NCI-H2029 treated with DMSO at 0.1 percent for 48 hours (cell line): ENCODE measurements at regions not wholly inside any gene's neighbourhood (a gene's known extent, or its start where the extent isn't known, plus 50 kb on each side); places are given as distances from the start of the nearest gene placed in this dataset.
"Not testable (repeated sequence)": the region's sequence is repeated elsewhere in the genome, so short reads cannot be mapped to it uniquely, and the experiment has no call there.

ENCODE experiments used
- DNase-seq: peaks from one replicate; lab custom pipeline; 2025; lab: John Stamatoyannopoulos, UW

DNA sequence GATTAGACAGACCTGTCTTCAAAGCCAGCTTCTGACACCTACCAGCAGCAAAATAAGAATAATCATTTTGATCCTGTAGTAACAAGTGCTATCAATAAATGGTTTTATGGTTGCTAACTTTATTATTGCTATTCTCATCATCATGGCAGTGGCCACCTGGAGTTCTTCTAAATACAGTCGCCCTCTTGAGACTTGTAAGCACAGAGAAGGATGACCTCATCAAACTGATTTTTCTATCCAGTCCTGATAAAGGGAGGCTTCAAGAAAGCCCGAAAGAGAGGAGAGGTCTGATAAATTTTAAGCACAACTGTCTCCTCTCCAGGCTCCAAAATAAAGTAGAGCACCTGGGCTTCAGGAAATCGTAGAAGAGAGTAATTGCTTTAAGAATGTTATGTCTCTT, 286.4 kb downstream of the USP46 start:
- DNase-seq: no peak

DNA sequence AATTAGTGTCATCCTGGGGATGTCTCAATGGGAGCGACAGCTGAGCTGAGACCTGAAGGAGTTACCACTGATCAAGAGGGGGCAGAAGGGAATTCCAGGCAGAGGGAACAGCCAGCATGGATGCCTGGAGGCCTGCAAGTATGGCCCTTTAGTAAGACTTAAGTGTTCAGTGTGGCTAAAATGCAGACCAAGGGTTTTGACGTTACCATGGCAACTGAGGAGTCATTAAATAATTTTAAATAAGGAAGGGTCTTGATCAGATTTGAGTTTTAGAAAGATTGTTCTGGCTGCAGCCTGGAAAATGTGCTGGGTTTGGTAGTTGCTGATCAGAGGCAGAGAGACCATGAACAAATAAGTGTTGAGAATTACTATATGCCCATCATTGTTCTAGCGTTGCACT, 285.5 kb downstream of the USP46 start:
- no peak for DNase-seq

DNA sequence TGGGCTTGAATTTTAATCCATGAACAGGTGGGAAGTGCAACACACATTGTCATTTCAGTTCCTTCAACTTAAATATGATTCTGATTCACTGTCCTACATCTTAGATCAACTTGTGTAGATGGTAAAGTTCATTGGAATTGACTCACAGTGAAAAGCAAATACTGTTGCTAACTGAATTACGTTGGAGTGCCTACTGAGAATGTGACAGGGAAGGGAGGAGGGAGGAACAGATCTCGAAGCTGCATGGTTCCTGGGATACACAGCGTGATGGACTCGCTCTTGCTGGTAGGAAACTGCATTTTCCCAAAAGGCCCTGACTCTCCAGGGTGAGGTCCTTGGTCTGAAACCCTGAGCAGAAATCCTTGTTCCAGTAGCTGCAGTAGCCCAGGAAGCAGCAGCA, 284.2 kb downstream of the USP46 start:
- DNase-seq: no peak

- peak; percentile 8 for DNase-seq
Observed at GRCh38 chr4:52376132-52376704, 282.9 kb downstream of the USP46 start.

DNA sequence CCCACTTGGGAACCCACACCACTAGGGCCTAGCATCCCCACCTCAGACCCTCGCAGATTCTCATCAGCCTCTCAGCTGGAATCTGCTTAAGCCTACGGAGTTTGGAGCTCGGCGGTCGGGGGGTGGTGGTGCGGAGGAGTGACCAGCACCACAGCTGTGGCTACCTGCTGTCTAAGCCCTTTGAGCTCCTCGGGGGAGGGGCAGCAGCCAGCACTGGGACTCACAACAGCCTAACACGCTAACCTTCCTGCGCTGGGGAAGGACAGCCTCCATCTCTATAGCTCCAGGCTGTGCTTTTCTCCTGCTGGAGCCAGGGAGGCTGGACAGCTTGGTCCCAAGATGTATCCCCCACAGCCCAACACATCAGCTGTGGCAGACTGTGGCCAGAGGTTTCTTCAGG, 281.5 kb downstream of the USP46 start:
- no peak for DNase-seq

DNA sequence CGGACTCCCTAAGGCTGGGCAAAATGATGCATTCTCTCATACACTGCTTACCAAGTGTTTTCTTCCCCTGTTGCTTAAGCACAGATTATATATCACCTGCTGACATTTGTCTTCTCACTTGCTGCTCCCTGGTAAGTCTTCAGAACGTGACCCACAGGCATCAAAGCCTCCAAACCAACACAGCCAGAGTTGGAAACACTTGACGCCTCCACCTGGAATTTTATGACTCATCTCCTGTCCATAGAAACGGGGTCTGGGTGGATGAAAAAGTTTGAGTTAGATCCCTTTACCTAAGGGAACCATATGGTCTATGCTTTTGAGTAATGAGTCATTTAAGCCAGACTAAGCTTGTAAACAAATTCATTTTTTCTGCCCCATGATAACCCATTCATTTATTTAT, 251.6 kb downstream of the USP46 start:
- DNase-seq: no peak

DNA sequence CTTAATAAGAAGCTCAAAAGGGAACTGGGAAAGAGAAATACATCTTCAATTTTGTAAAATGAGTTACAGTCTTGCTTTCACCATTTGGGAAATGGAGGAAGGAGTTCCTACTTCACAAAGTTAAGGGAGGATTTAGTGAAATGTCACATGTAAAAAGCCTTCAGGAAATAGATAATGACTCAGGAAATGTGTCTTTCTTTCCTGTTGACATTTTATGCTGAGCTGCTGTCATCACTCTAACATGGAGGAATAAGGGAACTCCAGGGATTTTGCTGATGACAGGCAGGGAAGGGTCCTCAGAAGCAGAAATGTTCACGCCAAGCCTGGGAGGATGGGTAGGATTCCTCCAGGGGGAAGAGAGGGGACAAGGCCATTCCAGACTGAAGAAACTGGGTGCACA, 251.1 kb downstream of the USP46 start:
- no peak for DNase-seq

DNA sequence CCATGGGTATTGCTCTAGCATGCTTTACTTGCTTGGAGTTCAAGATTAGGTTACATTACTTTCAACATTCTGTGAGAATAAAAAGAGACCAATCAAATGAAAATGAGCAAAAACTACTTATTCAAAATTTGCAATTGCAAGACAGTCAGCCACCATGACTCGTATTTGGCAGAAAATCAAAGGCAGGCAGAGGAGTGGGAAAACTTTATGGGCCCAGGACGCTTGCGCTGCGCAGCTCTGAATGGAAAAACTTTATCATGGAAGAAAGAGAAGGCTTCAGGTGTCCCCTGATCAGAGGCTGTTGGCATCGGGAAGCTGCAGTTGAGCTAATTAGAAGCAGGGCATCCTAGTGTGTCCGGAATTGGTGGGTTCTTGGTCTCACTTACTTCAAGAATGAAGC, 250.6 kb downstream of the USP46 start:
- no peak for DNase-seq

DNA sequence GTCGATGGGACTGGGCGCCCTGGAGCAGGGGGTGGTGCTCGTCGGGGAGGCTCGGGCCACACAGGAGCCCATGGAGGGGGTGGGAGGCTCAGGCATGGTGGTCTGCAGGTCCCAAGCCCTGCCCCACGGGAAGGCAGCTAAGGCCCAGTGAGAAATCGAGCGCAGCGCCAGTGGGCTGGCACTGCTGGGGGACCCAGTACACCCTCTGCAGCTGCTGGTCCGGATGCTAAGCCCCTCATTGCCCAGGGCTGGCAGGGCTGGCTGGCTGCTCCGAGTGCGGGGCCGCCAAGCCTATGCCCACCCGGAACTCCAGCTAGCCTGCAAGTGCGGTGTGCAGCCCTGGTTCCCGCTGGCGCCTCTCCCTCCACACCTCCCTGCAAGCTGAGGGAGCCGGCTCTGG, 249.3 kb downstream of the USP46 start:
- DNase-seq: not testable (repeated sequence)

GRCh38 chr4:52410971-52411370, 248.1 kb downstream of the USP46 start:
- DNase-seq: no peak

DNA sequence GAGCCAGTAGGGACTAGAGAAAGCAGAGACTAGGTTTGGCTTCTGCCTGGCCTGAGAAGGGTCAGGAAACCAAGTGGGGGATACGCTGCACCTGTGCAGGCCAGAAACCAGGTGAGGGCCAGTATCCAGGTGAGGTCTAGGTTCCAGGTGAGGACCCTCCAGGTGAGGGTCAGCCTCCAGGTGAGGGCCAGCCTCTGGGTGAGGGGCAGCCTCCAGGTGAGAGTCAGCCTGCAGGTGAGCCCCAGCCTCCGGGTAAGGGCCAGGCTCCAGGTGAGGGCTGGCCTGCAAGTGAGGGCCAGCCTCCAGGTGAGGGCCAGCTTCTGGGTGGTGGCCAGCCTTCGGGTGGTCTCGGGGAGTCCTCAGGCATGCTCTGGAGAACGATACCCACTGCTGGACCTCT, 238.8 kb downstream of the USP46 start:
- DNase-seq: no peak

DNA sequence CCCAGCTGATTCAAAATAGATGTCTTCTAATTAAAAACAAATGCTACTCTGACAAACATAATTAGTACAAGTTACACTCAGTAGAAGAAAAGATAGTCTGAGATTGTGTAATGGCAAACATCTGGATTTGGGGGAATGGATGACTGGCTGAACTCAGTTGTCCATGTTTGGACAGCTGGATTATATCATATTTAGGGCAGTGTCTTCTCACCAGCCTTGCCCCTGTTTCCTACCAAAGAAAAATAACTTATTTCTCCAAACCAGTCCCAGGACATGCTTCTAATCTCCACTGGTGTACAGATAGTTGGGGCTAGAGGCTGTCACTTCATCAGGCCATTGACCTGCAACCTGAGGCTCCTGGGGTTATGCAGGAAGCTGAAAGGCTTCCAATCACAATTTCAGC, 237.3 kb downstream of the USP46 start:
- DNase-seq: no peak

- no peak for DNase-seq
Observed at GRCh38 chr4:52423967-52424366, 235.1 kb downstream of the USP46 start.

- DNase-seq: peak; percentile 39
Observed at GRCh38 chr4:52425751-52426326, 233.3 kb downstream of the USP46 start.

GRCh38 chr4:52431410-52431809, 227.7 kb downstream of the USP46 start:
- DNase-seq: no peak

DNA sequence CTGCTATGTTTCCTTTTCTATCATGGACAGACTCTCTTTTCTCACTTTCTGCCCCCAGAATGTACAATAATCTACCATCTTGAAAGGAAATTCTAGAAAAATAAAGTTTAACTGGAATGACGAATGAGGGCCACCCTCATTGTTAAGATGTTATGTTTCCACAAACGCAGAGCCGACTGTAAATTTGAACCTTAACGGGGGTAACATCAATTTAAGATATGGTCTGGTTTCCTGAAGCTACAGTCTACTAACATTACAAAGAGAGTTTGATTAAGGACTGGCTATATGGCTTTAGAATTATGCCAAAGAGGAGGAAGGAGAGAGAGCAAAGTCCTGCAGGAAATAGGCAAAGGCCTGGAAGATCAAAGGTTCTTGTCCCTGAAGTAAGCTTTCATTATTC, 227.2 kb downstream of the USP46 start:
- DNase-seq: no peak

DNA sequence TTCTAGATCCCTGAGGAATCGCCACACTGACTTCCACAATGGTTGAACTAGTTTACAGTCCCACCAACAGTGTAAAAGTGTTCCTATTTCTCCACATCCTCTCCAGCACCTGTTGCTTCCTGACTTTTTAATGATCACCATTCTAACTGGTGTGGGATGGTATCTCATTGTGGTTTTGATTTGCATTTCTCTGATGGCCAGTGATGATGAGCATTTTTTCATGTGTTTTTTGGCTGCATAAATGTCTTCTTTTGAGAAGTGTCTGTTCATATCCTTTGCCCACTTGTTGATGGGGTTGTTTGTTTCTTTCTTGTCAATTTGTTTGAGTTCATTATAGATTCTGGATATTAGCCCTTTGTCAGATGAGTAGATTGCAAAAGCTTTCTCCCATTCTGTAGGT, 216.6 kb downstream of the USP46 start:
- DNase-seq: not testable (repeated sequence)

DNA sequence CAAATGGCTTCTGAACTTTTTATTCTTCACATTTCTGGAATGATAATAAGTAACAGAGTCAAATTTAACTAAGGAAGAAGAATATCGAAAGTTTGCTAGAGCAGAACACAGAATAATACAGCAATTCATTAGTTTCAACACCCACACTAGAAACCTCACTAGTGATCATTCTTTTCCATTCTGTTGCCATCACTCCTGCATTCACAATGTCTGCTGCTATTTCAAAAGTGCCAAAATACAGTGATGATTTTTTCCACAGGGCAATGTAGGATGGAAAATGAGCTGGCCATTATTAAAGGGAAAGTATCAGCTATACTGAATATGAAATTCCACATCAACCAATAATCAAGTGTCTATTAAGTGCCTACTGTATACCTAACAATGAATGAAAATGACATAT, 186.7 kb downstream of the USP46 start:
- DNase-seq: no peak

- DNase-seq: no peak
Observed at GRCh38 chr4:52477191-52477780, 181.8 kb downstream of the USP46 start.

- DNase-seq: no peak
Observed at GRCh38 chr4:52483186-52483890, 175.8 kb downstream of the USP46 start.

- no peak for DNase-seq
Observed at GRCh38 chr4:52507774-52508173, 151.3 kb downstream of the USP46 start.

DNA sequence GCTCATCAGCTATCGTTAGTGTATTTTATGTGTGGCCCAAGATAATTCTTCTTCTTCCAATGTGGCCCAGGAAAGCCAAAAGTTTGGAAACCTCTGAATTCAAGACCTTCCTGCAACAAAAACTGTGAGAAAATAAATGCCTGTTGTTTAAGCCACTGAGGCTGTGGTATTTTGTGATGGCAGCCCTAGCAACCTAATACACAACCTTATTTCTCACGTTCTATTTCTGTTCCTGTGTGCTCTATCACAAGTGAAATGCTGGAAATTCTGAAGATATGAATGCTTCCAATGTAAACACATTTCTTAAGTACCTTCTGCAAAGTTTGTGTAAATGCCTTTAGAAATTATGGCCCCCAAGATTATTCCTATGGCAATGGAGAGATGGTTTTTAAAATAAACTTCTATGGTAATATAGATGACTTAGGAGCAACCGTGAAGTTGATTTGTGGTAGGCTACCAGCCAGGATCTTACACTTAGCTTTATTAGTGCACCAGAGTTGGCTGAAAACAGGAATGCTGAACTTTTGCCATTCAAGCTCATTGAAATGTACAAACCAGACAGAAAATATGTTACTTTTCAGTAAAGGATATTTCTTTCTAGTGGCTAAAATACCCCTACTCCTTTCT, 148.0 kb downstream of the USP46 start:
- no peak for DNase-seq

DNA sequence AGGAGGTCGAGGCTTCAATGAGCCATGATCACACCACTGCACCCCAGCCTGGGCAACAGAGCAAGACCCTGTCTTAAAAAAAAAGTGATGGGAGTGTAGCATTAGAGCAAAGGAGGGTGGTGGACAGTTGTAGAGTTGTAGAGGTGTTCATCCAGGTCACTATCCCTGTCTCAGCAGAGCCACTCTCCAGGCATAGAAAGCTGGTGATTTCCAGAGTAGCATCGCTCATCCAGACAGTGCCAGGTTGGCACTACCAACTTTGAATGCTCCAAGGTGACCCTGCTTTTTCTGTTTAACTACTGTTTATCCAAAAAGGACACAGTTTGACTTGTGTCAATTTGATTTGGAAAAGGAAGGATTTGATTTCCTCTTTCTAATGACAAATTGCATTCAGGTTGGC, 147.3 kb downstream of the USP46 start:
- DNase-seq: no peak
